Eye (tissue), 1 donor: ENCODE measurements at regions not wholly inside any gene's neighbourhood (a gene's known extent, or its start where the extent isn't known, plus 50 kb on each side); places are given as distances from the start of the nearest gene placed in this dataset.
"Not testable (repeated sequence)": the region's sequence is repeated elsewhere in the genome, so short reads cannot be mapped to it uniquely, and the experiment has no call there.

Experiments
- DNase-seq: peaks from one replicate; pipeline ENCODE4 v3.0.0-alpha.2; 2015

- no peak for DNase-seq
Measured at GRCh38 chr11:69572861-69573260, 68.1 kb upstream of the CCND1 start.

GRCh38 chr11:69573761-69574607 is 67.0 kb upstream of the CCND1 start:
- no peak for DNase-seq

GRCh38 chr11:69574608-69575255 is 66.2 kb upstream of the CCND1 start:
- no peak for DNase-seq

DNA sequence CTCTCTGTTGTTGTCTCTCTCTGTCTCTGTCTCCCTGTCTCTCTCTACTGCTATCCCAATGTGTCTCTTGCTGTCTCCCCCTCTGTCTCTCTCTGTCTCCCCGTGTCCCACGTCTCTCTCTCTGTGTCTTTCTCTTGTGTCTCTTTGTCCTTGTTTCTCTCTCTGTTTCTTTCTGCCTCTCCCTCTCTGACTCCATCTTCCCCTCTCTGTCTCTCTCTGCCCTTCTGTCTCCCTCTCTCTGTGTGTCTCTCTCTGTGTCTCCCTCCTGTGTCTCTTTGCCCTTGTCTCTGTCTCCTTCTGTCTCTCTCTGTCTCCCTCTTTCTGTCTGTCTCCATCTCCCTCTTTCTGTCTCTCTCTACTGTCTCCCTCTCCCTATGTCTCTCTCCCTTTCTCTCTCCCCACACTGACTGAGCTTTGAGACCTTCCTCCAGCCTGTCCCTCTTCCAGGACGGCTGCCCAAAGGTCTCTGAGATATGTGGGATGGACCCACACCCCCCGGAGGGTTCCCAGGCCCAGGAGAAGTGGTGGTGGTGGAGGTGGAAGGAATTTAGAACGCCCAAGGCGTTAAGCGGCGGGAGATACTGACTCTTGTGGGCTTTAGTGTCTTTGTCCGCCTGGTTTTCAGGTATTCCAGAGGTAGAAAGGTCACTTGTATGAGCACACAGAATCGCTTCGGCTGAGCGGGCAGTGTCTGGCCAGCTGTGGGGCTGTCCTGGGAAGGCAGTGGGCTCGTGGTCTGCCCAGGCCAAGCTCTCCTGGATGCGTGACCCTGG is 65.5 kb upstream of the CCND1 start:
- DNase-seq: no peak

- no peak for DNase-seq
Measured at GRCh38 chr11:69576069-69576782, 64.7 kb upstream of the CCND1 start.

DNA sequence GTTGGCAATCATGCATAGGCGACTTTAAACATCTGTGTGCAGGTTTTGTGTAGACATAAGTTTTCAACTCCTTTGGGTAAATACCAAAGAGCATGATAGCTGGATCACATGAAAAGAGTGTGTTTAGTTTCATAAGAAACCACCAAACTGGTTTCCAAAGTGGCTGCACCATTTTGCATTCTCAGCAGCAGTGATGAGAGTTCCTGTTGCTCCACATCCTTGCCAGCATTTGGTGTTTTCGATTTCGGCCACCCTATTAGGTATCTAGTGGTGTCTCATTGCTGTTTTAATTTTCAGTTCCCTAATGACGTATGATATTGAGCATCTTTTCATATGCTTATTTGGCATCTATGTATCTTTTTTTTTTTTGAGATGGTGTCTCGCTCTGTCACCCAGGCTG is 62.8 kb upstream of the CCND1 start:
- no peak for DNase-seq

- DNase-seq: no peak
Measured at GRCh38 chr11:69580529-69580928, 60.4 kb upstream of the CCND1 start.

DNA sequence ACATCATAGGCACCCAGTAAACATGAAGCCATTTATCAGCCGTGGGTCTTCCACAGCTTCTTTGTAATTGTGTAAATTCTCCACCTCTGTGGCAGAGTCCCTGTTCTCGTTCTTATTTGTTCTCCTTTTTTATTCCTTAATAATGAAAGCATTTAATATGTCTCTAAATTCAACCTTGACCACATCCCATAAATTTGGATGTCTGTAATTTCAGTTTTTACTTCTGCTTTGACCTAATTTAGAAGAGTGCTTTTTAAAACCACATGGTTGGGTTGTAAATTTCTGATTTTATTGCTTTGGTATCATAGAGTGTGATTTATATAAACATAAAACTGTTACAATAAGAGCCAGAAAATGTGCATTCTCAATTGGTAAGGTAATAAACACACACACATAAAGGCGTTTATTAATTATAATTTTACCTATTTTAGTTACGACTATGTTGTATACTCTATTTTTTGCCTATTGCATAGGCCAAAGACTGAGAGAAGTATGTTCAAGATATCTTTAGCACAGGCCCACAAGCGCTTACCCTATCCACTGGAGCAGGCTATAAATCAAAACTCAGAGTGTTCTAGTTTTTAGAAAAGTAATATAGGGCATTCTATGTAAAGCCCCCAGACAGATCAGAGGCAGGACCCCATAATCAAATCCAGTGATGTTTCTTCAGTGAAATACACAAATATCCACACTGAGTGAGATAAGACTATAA is 58.0 kb upstream of the CCND1 start:
- DNase-seq: no peak

DNA sequence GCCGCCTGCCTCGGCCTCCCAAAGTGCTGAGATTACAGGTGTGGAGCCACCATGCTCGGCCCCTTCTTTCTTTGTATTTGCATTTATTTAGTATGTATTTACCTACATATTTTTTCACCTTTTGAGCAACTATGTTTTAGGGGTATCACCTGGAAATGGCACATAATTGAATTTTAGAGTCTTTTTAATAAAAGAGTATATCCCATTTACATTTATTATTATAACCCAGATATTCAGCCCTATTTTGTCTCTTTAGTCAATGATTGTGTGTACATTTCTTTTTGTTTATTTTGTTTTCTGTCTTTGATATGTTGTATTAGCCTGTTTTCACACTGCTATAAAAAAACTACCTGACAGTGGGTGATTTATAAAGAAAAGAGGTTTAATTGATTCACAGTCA is 56.8 kb upstream of the CCND1 start:
- DNase-seq: no peak

DNA sequence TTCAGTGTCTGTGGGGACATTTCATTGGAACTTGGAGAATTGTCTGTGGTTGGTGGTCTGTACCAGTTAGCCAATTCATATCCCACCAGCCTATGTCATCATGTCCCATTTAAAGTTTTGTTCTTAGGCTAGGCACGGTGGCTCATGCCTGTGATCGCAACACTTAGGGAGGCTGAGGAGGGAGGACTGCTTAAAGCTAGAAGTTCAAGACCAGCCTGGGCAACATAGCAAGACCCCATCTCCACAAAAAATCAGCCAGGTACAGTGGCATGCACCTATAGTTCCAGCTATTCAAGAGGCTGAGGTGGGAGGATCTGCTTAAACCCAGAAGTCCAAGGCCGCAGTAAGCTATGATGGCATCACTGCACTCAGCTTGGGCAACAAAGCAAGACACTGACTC is 55.6 kb upstream of the CCND1 start:
- DNase-seq: no peak

GRCh38 chr11:69587454-69588090 is 53.4 kb upstream of the CCND1 start:
- DNase-seq: no peak

DNA sequence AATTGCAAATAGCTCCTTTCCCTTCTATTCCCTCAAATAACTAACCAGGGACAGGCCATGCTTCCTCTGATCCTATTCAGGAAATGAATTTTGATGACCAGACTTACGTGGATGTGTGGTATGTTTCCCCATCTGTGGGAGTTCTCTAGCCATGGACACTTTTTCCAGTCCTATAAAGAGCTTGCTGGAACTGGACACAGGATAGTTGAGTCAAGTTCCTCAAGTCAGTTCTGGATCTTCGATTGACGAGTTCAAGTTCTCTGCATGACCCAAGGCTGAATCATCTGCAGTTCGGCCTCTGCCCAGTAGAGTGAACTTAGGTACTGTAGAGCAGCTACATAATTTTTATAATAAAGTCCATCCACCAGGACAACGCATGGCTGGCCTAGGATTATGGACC is 52.7 kb upstream of the CCND1 start:
- DNase-seq: no peak

- not testable (repeated sequence) for DNase-seq
Measured at GRCh38 chr11:69590088-69590487, 50.9 kb upstream of the CCND1 start.
